Neural progenitor cell (in vitro differentiated cells): ENCODE measurements at regions not wholly inside any gene's neighbourhood (a gene's known extent, or its start where the extent isn't known, plus 50 kb on each side); places are given as distances from the start of the nearest gene placed in this dataset.

Experiments
- EZH2 ChIP-seq: fragments of 200-600 bp; sonication (generic); IDR thresholded peaks from 2 replicates; pipeline ENCODE4 v1.6.1; 2017; ENCODE audit warnings: antibody characterized with exemption, mild to moderate bottlenecking, moderate library complexity
- EZH2phosphoT487 ChIP-seq: fragments of 200-600 bp; sonication (generic); IDR thresholded peaks from 2 replicates; pipeline ENCODE4 v1.6.1; 2017; ENCODE audit warnings: antibody characterized with exemption
- TF ChIP-seq, protein P1 (sequence below): fragments of 200-600 bp; sonication (generic); IDR thresholded peaks from 2 replicates; pipeline ENCODE4 v1.5.1; 2017; ENCODE audit warnings: antibody characterized with exemption, mild to moderate bottlenecking

DNA sequence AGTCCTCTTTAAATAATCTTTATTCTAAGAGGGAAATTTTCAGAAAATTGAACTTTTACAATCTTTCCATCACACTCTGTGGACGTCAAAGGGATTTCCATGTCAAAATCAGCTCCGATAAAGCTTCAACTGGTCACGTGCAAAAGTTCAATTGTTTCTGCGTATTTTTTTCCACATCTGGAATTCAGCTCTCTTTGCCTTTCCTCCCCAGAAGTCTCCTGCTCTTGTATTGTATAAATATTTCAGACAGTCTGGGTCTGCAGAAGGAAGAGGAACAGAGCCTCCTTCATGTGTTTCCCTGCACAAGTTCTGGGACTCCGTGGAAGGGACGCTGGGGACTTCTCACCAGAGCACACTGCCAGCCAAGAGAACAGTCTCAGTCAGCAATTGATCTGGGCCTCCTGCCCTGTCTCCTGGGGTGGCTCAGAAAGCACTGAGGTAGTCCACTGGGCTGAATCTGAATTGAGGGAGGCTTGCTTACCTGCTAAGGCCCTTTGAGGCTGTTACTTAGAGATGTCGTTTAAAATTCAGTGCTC, 251.5 kb downstream of the TFCP2L1 start:
- TF ChIP-seq, protein P1, sequence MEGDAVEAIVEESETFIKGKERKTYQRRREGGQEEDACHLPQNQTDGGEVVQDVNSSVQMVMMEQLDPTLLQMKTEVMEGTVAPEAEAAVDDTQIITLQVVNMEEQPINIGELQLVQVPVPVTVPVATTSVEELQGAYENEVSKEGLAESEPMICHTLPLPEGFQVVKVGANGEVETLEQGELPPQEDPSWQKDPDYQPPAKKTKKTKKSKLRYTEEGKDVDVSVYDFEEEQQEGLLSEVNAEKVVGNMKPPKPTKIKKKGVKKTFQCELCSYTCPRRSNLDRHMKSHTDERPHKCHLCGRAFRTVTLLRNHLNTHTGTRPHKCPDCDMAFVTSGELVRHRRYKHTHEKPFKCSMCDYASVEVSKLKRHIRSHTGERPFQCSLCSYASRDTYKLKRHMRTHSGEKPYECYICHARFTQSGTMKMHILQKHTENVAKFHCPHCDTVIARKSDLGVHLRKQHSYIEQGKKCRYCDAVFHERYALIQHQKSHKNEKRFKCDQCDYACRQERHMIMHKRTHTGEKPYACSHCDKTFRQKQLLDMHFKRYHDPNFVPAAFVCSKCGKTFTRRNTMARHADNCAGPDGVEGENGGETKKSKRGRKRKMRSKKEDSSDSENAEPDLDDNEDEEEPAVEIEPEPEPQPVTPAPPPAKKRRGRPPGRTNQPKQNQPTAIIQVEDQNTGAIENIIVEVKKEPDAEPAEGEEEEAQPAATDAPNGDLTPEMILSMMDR = no peak
- no peak for TF ChIP-seq EZH2
- no peak for TF ChIP-seq EZH2phosphoT487
